ENCODE measurements at regions not wholly inside any gene's neighbourhood (a gene's known extent, or its start where the extent isn't known, plus 50 kb on each side); places are given as distances from the start of the nearest gene placed in this dataset.

DNA sequence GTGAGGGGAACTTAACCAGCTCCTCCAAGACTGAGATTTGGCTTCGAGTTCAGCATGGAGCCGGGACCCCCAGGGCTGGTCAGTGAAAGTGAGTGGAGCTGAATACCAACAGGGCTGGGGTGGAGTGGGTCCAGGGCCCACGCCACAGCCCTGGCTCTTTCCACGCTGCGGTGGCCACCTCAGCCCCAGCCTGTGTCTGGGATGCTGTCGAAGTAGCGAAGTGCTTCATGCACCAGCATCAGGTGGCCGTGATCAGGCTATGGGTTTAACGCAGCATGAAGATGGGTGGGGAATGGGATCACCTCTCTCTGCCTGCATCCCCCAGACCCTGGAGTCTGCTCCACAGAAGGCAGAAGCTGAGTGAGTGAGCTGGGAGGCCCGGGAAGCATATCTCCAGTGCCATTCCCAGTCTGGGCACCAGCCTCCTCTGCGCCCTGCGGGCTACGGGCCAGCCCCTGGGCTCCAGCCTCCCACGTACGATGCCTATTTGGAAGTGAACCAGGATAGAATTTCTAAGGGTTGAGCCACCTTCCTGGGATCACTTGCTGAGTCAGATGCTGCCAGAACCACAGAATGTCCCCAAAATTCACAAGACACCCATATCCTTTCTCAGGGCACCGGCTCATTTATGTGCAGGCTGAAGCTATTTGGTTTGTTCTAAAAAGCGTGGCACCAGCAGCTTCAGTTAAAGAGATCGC is 131.1 kb upstream of the CHST15 start:
- peak; percentile 5 to 7 for DNase-seq (ENCODE audit: low read depth in 2 of 2)
- TF ChIP-seq, protein P1, sequence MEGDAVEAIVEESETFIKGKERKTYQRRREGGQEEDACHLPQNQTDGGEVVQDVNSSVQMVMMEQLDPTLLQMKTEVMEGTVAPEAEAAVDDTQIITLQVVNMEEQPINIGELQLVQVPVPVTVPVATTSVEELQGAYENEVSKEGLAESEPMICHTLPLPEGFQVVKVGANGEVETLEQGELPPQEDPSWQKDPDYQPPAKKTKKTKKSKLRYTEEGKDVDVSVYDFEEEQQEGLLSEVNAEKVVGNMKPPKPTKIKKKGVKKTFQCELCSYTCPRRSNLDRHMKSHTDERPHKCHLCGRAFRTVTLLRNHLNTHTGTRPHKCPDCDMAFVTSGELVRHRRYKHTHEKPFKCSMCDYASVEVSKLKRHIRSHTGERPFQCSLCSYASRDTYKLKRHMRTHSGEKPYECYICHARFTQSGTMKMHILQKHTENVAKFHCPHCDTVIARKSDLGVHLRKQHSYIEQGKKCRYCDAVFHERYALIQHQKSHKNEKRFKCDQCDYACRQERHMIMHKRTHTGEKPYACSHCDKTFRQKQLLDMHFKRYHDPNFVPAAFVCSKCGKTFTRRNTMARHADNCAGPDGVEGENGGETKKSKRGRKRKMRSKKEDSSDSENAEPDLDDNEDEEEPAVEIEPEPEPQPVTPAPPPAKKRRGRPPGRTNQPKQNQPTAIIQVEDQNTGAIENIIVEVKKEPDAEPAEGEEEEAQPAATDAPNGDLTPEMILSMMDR (IDR thresholded peaks at IDR 0.05; ENCODE audit: low read depth, low read length) = no peak
- H3K4me3 ChIP-seq (replicated peaks in 1 of 2; ENCODE audit: low read depth in 2 of 2, low read length in 2 of 2) = no peak overlapping the region

DNA sequence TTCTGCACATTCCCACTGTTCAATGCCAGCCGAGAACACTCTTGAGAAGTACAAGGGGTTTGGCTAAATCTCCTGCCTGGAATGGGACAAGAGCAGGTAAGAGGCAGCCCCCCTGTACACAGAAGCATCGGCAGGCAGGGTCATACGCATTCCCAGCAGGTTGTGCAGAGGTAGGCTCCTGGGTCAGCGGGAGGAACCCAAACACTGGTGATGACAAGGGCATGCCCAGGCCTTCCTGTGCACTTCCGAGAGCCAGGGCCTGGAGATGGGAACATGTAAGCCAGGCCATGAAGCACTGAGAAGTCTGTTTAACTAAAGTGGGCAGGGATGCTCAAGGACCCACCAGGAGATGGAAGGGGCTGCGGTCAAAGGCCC is 130.3 kb upstream of the CHST15 start:
- TF ChIP-seq, protein P1 (IDR thresholded peaks at IDR 0.05; ENCODE audit: low read depth, low read length) = no peak

DNA sequence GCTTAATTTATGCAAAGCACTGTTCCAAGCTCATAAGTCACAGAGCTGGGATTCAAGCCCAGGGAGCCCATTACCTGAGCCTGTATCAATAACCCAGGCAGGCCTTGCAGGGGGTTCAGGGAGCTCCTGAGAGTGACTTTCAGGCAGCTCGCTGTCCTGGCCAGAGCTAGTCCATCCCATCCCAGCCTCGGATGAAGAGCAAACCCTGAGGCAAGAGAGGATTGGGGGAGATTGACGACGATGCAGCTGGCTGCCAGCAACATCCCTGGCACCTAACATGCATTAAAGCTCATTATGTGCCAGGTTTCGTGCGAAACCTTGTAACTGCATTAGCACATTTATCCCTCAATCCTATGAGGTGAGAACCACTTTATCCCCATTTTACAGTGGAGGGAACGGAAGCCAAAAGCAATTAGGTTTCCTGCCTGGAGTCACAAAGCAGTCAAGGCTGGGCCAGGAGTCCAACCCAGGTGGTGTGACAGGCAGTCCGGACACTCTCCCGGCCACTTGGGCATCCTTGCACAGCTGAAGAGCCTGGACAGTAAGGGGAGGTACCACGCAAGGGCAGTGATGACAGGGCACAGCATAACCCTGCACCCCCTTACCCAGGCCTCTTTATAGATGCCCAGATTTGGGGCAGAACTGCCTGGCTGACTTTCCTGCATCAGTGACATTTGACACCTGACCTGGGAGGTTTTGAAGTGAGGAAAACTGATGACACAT is 129.8 kb upstream of the CHST15 start:
- no peak overlapping the region for H3K4me3 ChIP-seq (replicated peaks in 1 of 2; ENCODE audit: low read depth in 2 of 2, low read length in 2 of 2)
- TF ChIP-seq, protein P1 (IDR thresholded peaks at IDR 0.05; ENCODE audit: low read depth, low read length) = no peak
- DNase-seq (ENCODE audit: low read depth in 2 of 2) = no peak

More for the DNA sequence above, 130.3 kb upstream of the CHST15 start:
- no peak for DNase-seq (ENCODE audit: low read depth in 2 of 2)
- no peak overlapping the region for H3K4me3 ChIP-seq (replicated peaks in 1 of 2; ENCODE audit: low read depth in 2 of 2, low read length in 2 of 2)

GRCh38 chr10:124222318-124222987 is 129.1 kb upstream of the CHST15 start:
- peak in 1 of 2 donors; percentile 7 for DNase-seq (ENCODE audit: low read depth in 2 of 2)
- TF ChIP-seq, protein P1 (IDR thresholded peaks at IDR 0.05; ENCODE audit: low read depth, low read length) = no peak
- H3K4me3 ChIP-seq (replicated peaks in 1 of 2; ENCODE audit: low read depth in 2 of 2, low read length in 2 of 2) = no peak overlapping the region

DNA sequence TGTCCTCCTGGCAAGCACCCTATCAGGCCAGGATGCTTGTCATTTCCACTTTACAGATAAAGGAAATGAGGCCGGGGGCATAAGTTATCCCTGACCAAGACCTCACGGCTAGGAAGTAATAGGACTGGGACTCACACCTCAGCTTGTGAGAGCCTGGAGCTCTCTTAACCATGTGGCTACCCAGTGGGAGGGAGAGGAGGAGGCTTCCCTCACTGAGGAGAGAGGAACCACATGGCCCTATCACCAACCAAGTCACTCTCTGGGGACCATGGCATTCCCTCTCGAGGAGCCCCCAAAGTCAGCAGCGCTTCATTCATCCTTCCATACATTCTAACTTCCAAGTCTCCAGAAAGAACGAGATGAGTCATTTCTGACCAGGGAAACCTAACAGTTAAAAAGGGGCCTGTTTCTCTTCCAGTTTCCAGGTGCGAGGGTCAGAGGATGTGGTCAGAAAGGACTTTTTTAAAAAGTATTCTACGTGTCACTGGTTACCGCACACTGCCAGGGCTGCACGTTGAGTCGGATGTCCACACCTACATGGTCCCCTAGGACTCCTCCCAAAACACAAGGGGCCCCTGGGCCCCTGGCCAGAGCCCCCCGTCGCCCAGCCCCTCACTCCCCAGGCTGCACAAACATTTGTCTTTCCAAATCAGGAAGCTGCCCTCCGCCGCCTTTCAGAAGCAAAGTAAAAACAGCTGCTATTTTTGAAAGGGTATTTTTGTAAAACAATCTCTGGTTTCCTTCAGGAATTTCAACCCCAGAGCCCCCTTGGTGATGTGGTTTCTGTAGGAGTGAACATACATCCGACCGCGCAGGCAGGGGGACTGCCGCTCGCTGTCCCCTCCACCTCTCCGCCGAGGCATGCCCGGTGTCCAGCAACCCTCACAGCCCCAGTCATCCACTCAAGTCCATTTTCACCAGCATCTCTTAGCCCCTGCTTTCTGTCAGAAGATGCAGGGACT is 128.2 kb upstream of the CHST15 start:
- peak in 1 of 2 donors; percentile 36 for DNase-seq (ENCODE audit: low read depth in 2 of 2)
- no peak overlapping the region for H3K4me3 ChIP-seq (replicated peaks in 1 of 2; ENCODE audit: low read depth in 2 of 2, low read length in 2 of 2)
- TF ChIP-seq, protein P1 (IDR thresholded peaks at IDR 0.05; ENCODE audit: low read depth, low read length) = no peak

GRCh38 chr10:124220971-124221355 is 127.6 kb upstream of the CHST15 start:
- TF ChIP-seq, protein P1 (IDR thresholded peaks at IDR 0.05; ENCODE audit: low read depth, low read length) = no peak
- no peak overlapping the region for H3K4me3 ChIP-seq (replicated peaks in 1 of 2; ENCODE audit: low read depth in 2 of 2, low read length in 2 of 2)
- DNase-seq (ENCODE audit: low read depth in 2 of 2) = no peak
